Heart right ventricle (tissue), 16 donors: ENCODE measurements at regions not wholly inside any gene's neighbourhood (a gene's known extent, or its start where the extent isn't known, plus 50 kb on each side); places are given as distances from the start of the nearest gene placed in this dataset.
"Not testable (repeated sequence)": the region's sequence is repeated elsewhere in the genome, so short reads cannot be mapped to it uniquely, and the experiment has no call there.

Experiments used
- ATAC-seq, 8 donors: fragments of 200-7000 bp; cut with Tn5 transposase; one replicate each; pipeline ENCODE4 v1.9.1; 2020; ENCODE audit warnings: mild to moderate bottlenecking in 8 of 8, moderate library complexity in 8 of 8, moderate number of reproducible peaks in 1 of 8
- DNase-seq, 2 donors: peaks; one replicate each; pipeline ENCODE4 v3.0.0-alpha.2; 2020
- H3K27ac ChIP-seq, 10 donors: fragments of 200-600 bp; sonication (generic) in 2 of 10; one replicate each; pipeline versions ENCODE4 v1.5.0 to v1.8.0; 2020 to 2022; ENCODE audit warnings: mild to moderate bottlenecking in 3 of 10
- H3K27me3 ChIP-seq, 7 donors: fragments of 200-600 bp; one replicate each; pipeline ENCODE4 v1.8.0; 2021 to 2022; ENCODE audit warnings: mild to moderate bottlenecking in 2 of 7
- H3K36me3 ChIP-seq, 9 donors: fragments of 200-600 bp; sonication (generic) in 1 of 9; one replicate each; pipeline versions ENCODE4 v1.5.0 to v1.8.0; 2020 to 2022; ENCODE audit warnings: mild to moderate bottlenecking in 2 of 9
- H3K4me1 ChIP-seq, 9 donors: fragments of 200-600 bp; sonication (generic) in 1 of 9; one replicate each; pipeline versions ENCODE4 v1.5.0 to v1.8.0; 2020 to 2022; ENCODE audit warnings: mild to moderate bottlenecking in 4 of 9
- H3K4me3 ChIP-seq, 10 donors: fragments of 200-600 bp; sonication (generic) in 2 of 10; one replicate each; pipeline versions ENCODE4 v1.5.0 to v1.8.0; 2020 to 2022; ENCODE audit warnings: mild to moderate bottlenecking in 7 of 10, moderate library complexity in 2 of 10
- H3K9me3 ChIP-seq, 11 donors: fragments of 200-600 bp in 10 of 11; sonication (generic) in 2 of 11; one replicate each; pipeline versions ENCODE4 v1.5.0 to v1.8.0; 2013 to 2022; ENCODE audit warnings: mild to moderate bottlenecking in 2 of 11, control low read depth in 1 of 11, moderate library complexity in 1 of 11
- CTCF ChIP-seq, 9 donors: fragments of 200-600 bp; sonication (generic) in 2 of 9; IDR thresholded peaks; one replicate each; pipeline versions ENCODE4 v1.5.0 to v1.8.0; 2021 to 2022; ENCODE audit warnings: antibody characterized with exemption in 9 of 9, mild to moderate bottlenecking in 5 of 9, moderate library complexity in 1 of 9
- WGBS, 2 donors: extraction: QIAGEN DNeasy Blood & Tissue Kit; methylation state at CpG; one replicate each; pipeline ENCODE4 v1.1.7; 2013; ENCODE audit warnings: inconsistent platforms in 1 of 2; 5-methylcytosine and 5-hydroxymethylcytosine counted together
- intact Hi-C, 10 donors: fragments of 100-400 bp; cut with DNase I; formaldehyde crosslinking; loops; one replicate each; pipeline versions ENCODE4 v1.11.1 to v1.14.2; 2022
- donor health status: Arrhythmogenic right ventricular cardiomyopathy.
- donor health status: ischemic (EF 13 %, LVEDD 7.1; RV severe dilation, severe dysfunction).
- donor health status: healthy with polysubstance abuse.
- donor health status: DM: no; HTN: yes; CAD: no.
- donor health status: DM: no; HTN: no; CAD: no.
- donor health status: ischemic (EF 25% LVEDD 6.9; RV normal size, moderate dysfunction).
- donor health status: ischemic (EF 25% LVEDD 5.7; RV mildly dilated, moderate dysfunction).
- donor health status: healthy.
- donor health status: DM: yes; HTN: yes; CAD: no.
- donor health status: Ischemic cardiomyopathy.
- donor health status: ischemic (EF 35%, LVEDD 5.7; RV mildly dilated, moderate dysfunction).
- donor health status: nonischemic (EF 11% LVEDD 7.7; RV severe dilation, severe dysfunction).
- donor health status: DM: yes; HTN: yes; CAD: no.
- donor health status: PGD.
- donor health status: ischemic (EF 29% LVEDD 5.4; RV normal size, mild dysfunction).
- donor health status: nonischemic (EF 23%, LVEDD 6.1; RV moderate dilation, normal function).

GRCh38 chr6:47180633-47181032 lies 129.1 kb downstream of the TNFRSF21 start:
- no peaks in the 10 kb centered on the region for H3K4me1 ChIP-seq
- no peak overlapping the region for H3K27ac ChIP-seq
- H3K36me3 ChIP-seq, result no peaks in the 10 kb centered on the region
- ATAC-seq (no peak), DNase-seq (no peak)
- WGBS, 2 donors, result 94% methylated on average over 2 of the region's 2 CpGs
- no peaks in the 10 kb centered on the region for H3K27me3 ChIP-seq
- no peak overlapping the region for H3K4me3 ChIP-seq
- intact Hi-C loops, result no loop called here
- no peaks in the 10 kb centered on the region for H3K9me3 ChIP-seq
- no peak for TF ChIP-seq CTCF (IDR thresholded peaks at IDR 0.05)

- Histone ChIP-seq H3K36me3 (no peaks in the 10 kb centered on the region), H3K27me3 (no peaks in the 10 kb centered on the region), H3K9me3 (no peaks in the 10 kb centered on the region), H3K4me1 (no peaks in the 10 kb centered on the region), H3K27ac (no peak overlapping the region), H3K4me3 (no peak overlapping the region)
- intact Hi-C loops, result no loop called here
- DNase-seq (no peak), ATAC-seq (no peak)
- no peak for TF ChIP-seq CTCF (IDR thresholded peaks at IDR 0.05)
Observed at GRCh38 chr6:47179286-47179685, 130.4 kb downstream of the TNFRSF21 start.

- Histone ChIP-seq H3K27ac (no peak overlapping the region), H3K9me3 (no peaks in the 10 kb centered on the region), H3K4me3 (no peak overlapping the region), H3K27me3 (no peaks in the 10 kb centered on the region), H3K36me3 (no peaks in the 10 kb centered on the region), H3K4me1 (no peaks in the 10 kb centered on the region)
- TF ChIP-seq CTCF (IDR thresholded peaks at IDR 0.05), result no peak
- 79 to 92% methylated on average over 3 of the region's 3 CpGs for WGBS, 2 donors
- intact Hi-C loops, result no loop called here
- DNase-seq, result no peak
- no peak for ATAC-seq
Observed at GRCh38 chr6:47175656-47176055, 133.5 kb upstream of the ADGRF1 start.

GRCh38 chr6:47174502-47175023 lies 132.4 kb upstream of the ADGRF1 start:
- 89 to 93% methylated on average over 4 of the region's 4 CpGs for WGBS, 2 donors
- H3K4me1 ChIP-seq, result peaks cover 0 to 10% (median 0%) of the 10 kb centered on the region in 9 donors

GRCh38 chr6:47174063-47174462 lies 131.9 kb upstream of the ADGRF1 start:
- peaks cover 0 to 15% (median 0%) of the 10 kb centered on the region in 9 donors for H3K4me1 ChIP-seq
- H3K27ac ChIP-seq, H3K27me3 ChIP-seq, DNase-seq, H3K4me3 ChIP-seq, intact Hi-C loops, ATAC-seq, H3K36me3 ChIP-seq, H3K9me3 ChIP-seq: not testable (repeated sequence)
- 88 to 95% methylated on average over 4 of the region's 4 CpGs for WGBS, 2 donors

More at GRCh38 chr6:47174502-47175023, 132.4 kb upstream of the ADGRF1 start:
- no peak for TF ChIP-seq CTCF (IDR thresholded peaks at IDR 0.05)
- Histone ChIP-seq H3K36me3 (no peaks in the 10 kb centered on the region), H3K4me3 (no peak overlapping the region), H3K27me3 (no peaks in the 10 kb centered on the region), H3K27ac (no peak overlapping the region), H3K9me3 (no peaks in the 10 kb centered on the region)
- intact Hi-C loops, result no loop called here
- no peak for ATAC-seq
- no peak for DNase-seq

- ATAC-seq, H3K9me3 ChIP-seq, H3K36me3 ChIP-seq, H3K4me3 ChIP-seq, H3K27ac ChIP-seq, intact Hi-C loops, DNase-seq, H3K27me3 ChIP-seq: not testable (repeated sequence)
- WGBS, 2 donors, result 93 to 96% methylated on average over 3 of the region's 3 CpGs
- H3K4me1 ChIP-seq, result peaks cover 0 to 24% (median 0%) of the 10 kb centered on the region in 9 donors
Observed at GRCh38 chr6:47173145-47173544, 131.0 kb upstream of the ADGRF1 start.
